ENCODE measurements at regions not wholly inside any gene's neighbourhood (a gene's known extent, or its start where the extent isn't known, plus 50 kb on each side); places are given as distances from the start of the nearest gene placed in this dataset.
"Not testable (repeated sequence)": the region's sequence is repeated elsewhere in the genome, so short reads cannot be mapped to it uniquely, and the experiment has no call there.

DNA sequence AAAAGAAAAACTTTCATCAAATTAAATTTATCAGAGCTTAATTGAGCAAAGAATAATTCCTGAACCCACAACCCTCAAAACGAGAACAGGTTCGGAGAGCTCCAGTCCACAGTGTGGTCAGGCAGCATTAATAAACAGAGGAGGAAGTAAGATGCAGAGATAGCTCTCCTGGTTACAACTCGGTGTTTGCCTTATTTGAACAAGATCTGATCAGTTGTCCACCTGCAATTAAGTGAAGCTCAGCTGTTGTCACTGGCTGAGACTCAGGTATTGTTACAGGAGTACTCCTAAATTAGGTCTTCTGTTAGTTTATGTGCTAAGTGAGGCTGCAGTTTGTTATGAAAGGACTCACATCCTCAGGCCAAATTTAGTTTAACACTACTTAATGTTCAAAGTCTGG, 451.4 kb upstream of the PDE3A start:
- POLR2A ChIA-PET = no interaction called here

DNA sequence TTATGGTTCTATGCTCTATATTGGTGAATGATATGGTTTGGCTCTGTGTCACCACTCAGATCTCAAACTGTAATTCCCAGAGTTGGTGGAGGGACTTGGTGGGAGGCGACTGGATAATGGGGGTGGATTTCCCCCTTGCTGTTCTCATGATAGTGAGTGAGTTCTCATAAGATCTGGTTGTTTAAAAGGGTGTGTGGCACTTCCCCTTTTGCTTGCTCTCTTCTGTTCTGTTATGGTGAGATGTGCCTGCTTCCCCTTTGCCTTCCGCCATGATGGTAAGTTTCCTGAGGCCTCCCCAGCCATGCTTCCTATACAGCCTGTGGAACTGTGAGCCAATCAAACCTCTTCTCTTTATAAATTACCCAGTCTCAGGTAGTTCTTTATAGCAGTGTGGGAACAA, 446.6 kb upstream of the PDE3A start:
- H4K20me1 ChIP-seq (ENCODE audit: control insufficient read depth, insufficient read depth, low read length, poor library complexity, severe bottlenecking); H3K36me3 ChIP-seq (replicated peaks in 1 of 2; ENCODE audit: control extremely low read depth in 1 of 2, control insufficient read depth in 1 of 2, extremely low read depth in 1 of 2, insufficient read depth in 2 of 2, low read length in 1 of 2); ATAC-seq (ENCODE audit: low read depth); H3K9me3 Mint-ChIP-seq (ENCODE audit: insufficient read depth); H3K4me1 Mint-ChIP-seq; CTCF ChIA-PET; H2AFZ ChIP-seq (ENCODE audit: insufficient read depth, low read depth, low read length, poor library complexity, severe bottlenecking); H3K9me3 ChIP-seq (ENCODE audit: control extremely low read depth in 1 of 3, control insufficient read depth in 2 of 3, insufficient read depth in 1 of 3, low read length in 2 of 3); H3K9ac ChIP-seq (ENCODE audit: low read length); H3K27me3 Mint-ChIP-seq; H3K4me1 ChIP-seq (ENCODE audit: control insufficient read depth in 2 of 2, insufficient read depth in 2 of 2, low read length in 2 of 2); DNase-seq; H3K4me3 Mint-ChIP-seq; H3K27ac Mint-ChIP-seq; H3K27ac ChIP-seq (ENCODE audit: low read length in 2 of 2); H3K4me3 ChIP-seq (ENCODE audit: control extremely low read depth in 1 of 5, extremely low read depth in 1 of 5, insufficient read depth in 1 of 5, low read depth in 2 of 5, low read length in 4 of 5); H3K79me2 ChIP-seq (ENCODE audit: control insufficient read depth, insufficient read depth, low read length); POLR2A ChIA-PET; H3K27me3 ChIP-seq (replicated peaks in 1 of 4; ENCODE audit: control extremely low read depth in 1 of 4, control insufficient read depth in 3 of 4, insufficient read depth in 4 of 4, low read length in 3 of 4); H3K4me2 ChIP-seq (replicated peaks; ENCODE audit: low read depth, low read length, poor library complexity, severe bottlenecking); intact Hi-C loops (cut with micrococcal nuclease): not testable (repeated sequence)
- WGBS (ENCODE audit: insufficient coverage) = 83% methylated on average over 1 of the region's 2 CpGs

More for the DNA sequence above, 451.4 kb upstream of the PDE3A start:
- Histone ChIP-seq H3K9me3 (ENCODE audit: control extremely low read depth in 1 of 3, control insufficient read depth in 2 of 3, insufficient read depth in 1 of 3, low read length in 2 of 3) (no peaks in the 10 kb centered on the region), H3K9ac (ENCODE audit: low read length) (no peak overlapping the region), H3K4me3 (ENCODE audit: control extremely low read depth in 1 of 5, extremely low read depth in 1 of 5, insufficient read depth in 1 of 5, low read depth in 2 of 5, low read length in 4 of 5) (no peak overlapping the region), H3K4me2 (replicated peaks; ENCODE audit: low read depth, low read length, poor library complexity, severe bottlenecking) (no peak overlapping the region), H3K27ac (ENCODE audit: low read length in 2 of 2) (no peak overlapping the region), H2AFZ (ENCODE audit: insufficient read depth, low read depth, low read length, poor library complexity, severe bottlenecking) (no peak overlapping the region), H4K20me1 (ENCODE audit: control insufficient read depth, insufficient read depth, low read length, poor library complexity, severe bottlenecking) (no peaks in the 10 kb centered on the region), H3K4me1 (ENCODE audit: control insufficient read depth in 2 of 2, insufficient read depth in 2 of 2, low read length in 2 of 2) (no peaks in the 10 kb centered on the region), H3K27me3 (replicated peaks in 1 of 4; ENCODE audit: control extremely low read depth in 1 of 4, control insufficient read depth in 3 of 4, insufficient read depth in 4 of 4, low read length in 3 of 4) (no peaks in the 10 kb centered on the region), H3K79me2 (ENCODE audit: control insufficient read depth, insufficient read depth, low read length) (no peaks in the 10 kb centered on the region), H3K36me3 (replicated peaks in 1 of 2; ENCODE audit: control extremely low read depth in 1 of 2, control insufficient read depth in 1 of 2, extremely low read depth in 1 of 2, insufficient read depth in 2 of 2, low read length in 1 of 2) (no peaks in the 10 kb centered on the region)
- 10% methylated on average over 2 of the region's 3 CpGs for WGBS (ENCODE audit: insufficient coverage)
- Mint-ChIP-seq H3K27ac (no peak overlapping the region), H3K9me3 (ENCODE audit: insufficient read depth) (peaks cover 2% of the 10 kb centered on the region), H3K27me3 (no peaks in the 10 kb centered on the region), H3K4me1 (no peaks in the 10 kb centered on the region), H3K4me3 (no peak overlapping the region)
- ATAC-seq (ENCODE audit: low read depth) (no peak), DNase-seq (no peak)
- intact Hi-C loops (cut with micrococcal nuclease) = no loop called here
- TF ChIP-seq, protein P1, sequence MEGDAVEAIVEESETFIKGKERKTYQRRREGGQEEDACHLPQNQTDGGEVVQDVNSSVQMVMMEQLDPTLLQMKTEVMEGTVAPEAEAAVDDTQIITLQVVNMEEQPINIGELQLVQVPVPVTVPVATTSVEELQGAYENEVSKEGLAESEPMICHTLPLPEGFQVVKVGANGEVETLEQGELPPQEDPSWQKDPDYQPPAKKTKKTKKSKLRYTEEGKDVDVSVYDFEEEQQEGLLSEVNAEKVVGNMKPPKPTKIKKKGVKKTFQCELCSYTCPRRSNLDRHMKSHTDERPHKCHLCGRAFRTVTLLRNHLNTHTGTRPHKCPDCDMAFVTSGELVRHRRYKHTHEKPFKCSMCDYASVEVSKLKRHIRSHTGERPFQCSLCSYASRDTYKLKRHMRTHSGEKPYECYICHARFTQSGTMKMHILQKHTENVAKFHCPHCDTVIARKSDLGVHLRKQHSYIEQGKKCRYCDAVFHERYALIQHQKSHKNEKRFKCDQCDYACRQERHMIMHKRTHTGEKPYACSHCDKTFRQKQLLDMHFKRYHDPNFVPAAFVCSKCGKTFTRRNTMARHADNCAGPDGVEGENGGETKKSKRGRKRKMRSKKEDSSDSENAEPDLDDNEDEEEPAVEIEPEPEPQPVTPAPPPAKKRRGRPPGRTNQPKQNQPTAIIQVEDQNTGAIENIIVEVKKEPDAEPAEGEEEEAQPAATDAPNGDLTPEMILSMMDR (IDR thresholded peaks at IDR 0.05) = no peak
- TF ChIP-seq EZH2 (IDR thresholded peaks at IDR 0.05; ENCODE audit: borderline replicate concordance, insufficient read depth, low read depth, low read length, poor library complexity, severe bottlenecking) = no peak
- CTCF ChIA-PET = no interaction called here

Measured in B cell (primary cell).